Mesendoderm (in vitro differentiated cells): ENCODE measurements at regions not wholly inside any gene's neighbourhood (a gene's known extent, or its start where the extent isn't known, plus 50 kb on each side); places are given as distances from the start of the nearest gene placed in this dataset.

Experiments used
- DNase-seq: peaks from one replicate; pipeline ENCODE4 v3.0.0; 2013
- H2AK5ac ChIP-seq: 2 replicates; pipeline ENCODE4 v1.6.1; 2013; ENCODE audit warnings: low read length, inconsistent platforms
- H2BK120ac ChIP-seq: 2 replicates; pipeline ENCODE4 v1.6.1; 2013; ENCODE audit warnings: low read depth, mild to moderate bottlenecking, low read length, moderate library complexity, mixed read lengths
- H2BK15ac ChIP-seq: replicated peaks from 2 replicates; pipeline ENCODE4 v1.6.1; 2013; ENCODE audit warnings: low read depth, mild to moderate bottlenecking, moderate library complexity
- H2BK5ac ChIP-seq: 2 replicates; pipeline ENCODE4 v1.6.1; 2013; ENCODE audit warnings: low read length, inconsistent platforms
- H3K18ac ChIP-seq: 2 replicates; pipeline ENCODE4 v1.6.1; 2013; ENCODE audit warnings: mild to moderate bottlenecking, low read length, mixed read lengths
- H3K23ac ChIP-seq: one replicate; pipeline ENCODE4 v1.6.1; 2013; ENCODE audit warnings: low read length
- H3K27ac ChIP-seq: 2 replicates; pipeline ENCODE4 v1.5.1; 2013; ENCODE audit warnings: low read depth, mild to moderate bottlenecking, inconsistent platforms, low read length, moderate library complexity
- H3K27me3 ChIP-seq: 2 replicates; pipeline ENCODE4 v1.6.1; 2013; ENCODE audit warnings: low read length, control low read depth, mild to moderate bottlenecking, inconsistent platforms; ENCODE audit not compliant: insufficient read depth, poor library complexity
- H3K36me3 ChIP-seq: 2 replicates; pipeline ENCODE4 v1.6.1; 2013; ENCODE audit warnings: low read length, inconsistent platforms; ENCODE audit not compliant: control insufficient read depth, insufficient read depth
- H3K4ac ChIP-seq: one replicate; pipeline ENCODE4 v1.6.1; 2013; ENCODE audit warnings: low read depth, mild to moderate bottlenecking, low read length, moderate library complexity
- H3K4me1 ChIP-seq: 2 replicates; pipeline ENCODE4 v1.6.1; 2013; ENCODE audit warnings: low read depth, low read length, inconsistent platforms; ENCODE audit not compliant: control insufficient read depth
- H3K4me2 ChIP-seq: 2 replicates; pipeline ENCODE4 v1.6.1; 2013; ENCODE audit warnings: low read length
- H3K4me3 ChIP-seq: 2 replicates; pipeline ENCODE4 v1.5.1; 2013; ENCODE audit warnings: mild to moderate bottlenecking, low read length
- H3K56ac ChIP-seq: one replicate; pipeline ENCODE4 v1.6.1; 2013; ENCODE audit warnings: low read length
- H3K79me1 ChIP-seq: 2 replicates; pipeline ENCODE4 v1.6.1; 2013; ENCODE audit warnings: low read length, inconsistent platforms
- H3K79me2 ChIP-seq: 2 replicates; pipeline ENCODE4 v1.6.1; 2013; ENCODE audit warnings: mild to moderate bottlenecking, low read length; ENCODE audit not compliant: control insufficient read depth, insufficient read depth
- H3K9ac ChIP-seq: 2 replicates; pipeline ENCODE4 v1.6.1; 2013; ENCODE audit warnings: low read length, inconsistent platforms
- H4K5ac ChIP-seq: one replicate; pipeline ENCODE4 v1.6.1; 2013; ENCODE audit warnings: low read length
- H4K8ac ChIP-seq: one replicate; pipeline ENCODE4 v1.6.1; 2013; ENCODE audit warnings: low read depth, mild to moderate bottlenecking, control low read depth, low read length, moderate library complexity
- WGBS: extraction: QIAGEN DNeasy Blood & Tissue Kit; methylation state at CpG from one replicate; pipeline ENCODE4 v1.1.7; 2013; ENCODE audit warnings: low lambda C conversion rate, missing lambda C conversion rate; ENCODE audit not compliant: insufficient coverage; ENCODE audit errors: extremely low coverage; 5-methylcytosine and 5-hydroxymethylcytosine counted together

DNA sequence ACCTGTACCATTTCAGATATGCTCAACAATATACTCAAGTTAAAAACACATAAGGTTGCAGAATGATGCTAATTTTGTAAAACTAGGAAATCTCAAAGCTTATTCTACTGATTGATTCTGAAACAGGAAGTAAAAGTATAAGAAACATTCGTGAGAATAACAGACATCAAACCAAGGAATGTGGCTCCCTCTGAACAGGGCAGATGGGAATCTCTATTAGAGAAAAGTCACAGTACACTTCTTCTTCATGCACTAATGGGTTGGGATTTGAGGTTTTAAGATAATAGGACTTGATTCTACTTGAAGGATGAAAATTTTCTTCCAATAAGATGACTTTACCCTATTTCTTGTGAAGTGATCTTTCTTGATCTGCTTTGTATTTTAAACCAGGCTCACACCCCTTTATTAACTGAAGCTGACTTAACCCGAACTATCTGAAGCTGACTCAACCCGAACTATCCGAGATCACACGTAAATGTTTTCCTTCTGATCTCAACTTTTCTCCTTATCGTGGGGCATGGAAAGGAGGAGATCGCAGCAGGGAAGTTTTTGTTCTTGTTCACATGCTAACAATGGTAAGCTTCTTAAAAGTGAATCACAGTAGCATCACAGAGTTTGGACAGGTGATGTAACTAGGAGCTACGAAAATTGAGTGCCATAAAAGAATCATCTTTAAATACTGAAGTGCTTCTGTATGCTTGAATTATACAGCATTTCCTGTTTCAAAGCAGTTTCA is 363.1 kb upstream of the ZFP42 start:
- no peak overlapping the region for H4K5ac ChIP-seq
- no peak overlapping the region for H3K56ac ChIP-seq
- no peak overlapping the region for H3K4me3 ChIP-seq
- H3K18ac ChIP-seq: no peak overlapping the region
- no peak overlapping the region for H2BK15ac ChIP-seq
- no peaks in the 10 kb centered on the region for H3K27me3 ChIP-seq
- H3K4ac ChIP-seq: no peak overlapping the region
- H2BK120ac ChIP-seq: no peak overlapping the region
- no peaks in the 10 kb centered on the region for H3K79me1 ChIP-seq
- H3K4me2 ChIP-seq: no peak overlapping the region
- H3K4me1 ChIP-seq: peaks cover 2% of the 10 kb centered on the region
- H3K36me3 ChIP-seq: no peaks in the 10 kb centered on the region
- H2BK5ac ChIP-seq: no peak overlapping the region
- no peak overlapping the region for H3K9ac ChIP-seq
- H3K27ac ChIP-seq: no peak overlapping the region
- no CpG with 5 or more reads among the region's 8 CpGs for WGBS
- no peak overlapping the region for H3K23ac ChIP-seq
- H3K79me2 ChIP-seq: no peaks in the 10 kb centered on the region
- H2AK5ac ChIP-seq: no peak overlapping the region
- DNase-seq: peak; percentile 31
- H4K8ac ChIP-seq: no peak overlapping the region

DNA sequence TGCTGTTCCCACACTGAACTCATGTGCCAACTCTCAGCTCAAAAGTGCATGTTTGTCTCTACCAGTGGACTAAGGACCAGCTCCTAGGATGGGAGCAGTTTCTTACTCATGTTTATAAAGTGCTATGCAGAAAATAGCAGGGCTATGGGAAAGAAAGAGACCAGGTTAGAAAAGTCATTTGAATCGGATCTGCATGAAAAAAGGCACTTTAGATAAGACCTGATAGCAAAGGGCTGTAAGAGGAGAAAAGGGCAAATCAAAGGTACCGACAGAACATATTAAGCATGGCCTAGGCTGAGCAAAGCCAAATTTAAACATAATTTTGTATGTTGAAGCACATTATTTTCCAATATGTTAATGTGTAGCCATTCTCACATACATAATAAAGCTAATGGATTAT is 362.3 kb upstream of the ZFP42 start:
- Histone ChIP-seq H3K18ac (no peak overlapping the region), H3K56ac (no peak overlapping the region), H2BK5ac (no peak overlapping the region), H3K79me2 (no peaks in the 10 kb centered on the region), H4K8ac (no peak overlapping the region), H3K4ac (no peak overlapping the region), H3K4me1 (peaks cover 2% of the 10 kb centered on the region), H3K36me3 (no peaks in the 10 kb centered on the region), H2BK120ac (no peak overlapping the region), H4K5ac (no peak overlapping the region), H2AK5ac (no peak overlapping the region), H3K27me3 (no peaks in the 10 kb centered on the region), H3K4me3 (no peak overlapping the region), H3K23ac (no peak overlapping the region), H3K27ac (no peak overlapping the region), H3K4me2 (no peak overlapping the region), H3K79me1 (no peaks in the 10 kb centered on the region), H3K9ac (no peak overlapping the region), H2BK15ac (no peak overlapping the region)
- peak; percentile 37 for DNase-seq
- no CpG with 5 or more reads among the region's 2 CpGs for WGBS

DNA sequence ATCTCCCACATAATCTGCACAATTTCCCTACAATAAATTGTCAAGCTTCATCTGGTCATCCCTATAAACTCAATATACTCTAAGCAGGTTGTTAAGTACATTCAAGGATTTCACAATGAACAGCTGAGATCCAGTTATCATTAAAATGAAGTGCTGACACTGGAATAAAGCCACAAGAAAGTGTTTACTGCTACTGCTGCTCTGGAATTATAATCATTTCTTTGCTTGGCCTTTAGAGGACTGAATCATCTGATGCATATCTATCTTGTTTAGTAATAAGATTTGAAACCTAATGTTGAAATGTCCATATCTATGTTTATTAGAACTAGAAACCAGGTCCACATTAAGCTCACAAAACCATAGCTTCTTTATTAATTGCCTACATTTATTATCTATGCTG is 338.6 kb upstream of the ZFP42 start:
- Histone ChIP-seq H3K79me1 (no peaks in the 10 kb centered on the region), H3K4me3 (no peak overlapping the region), H3K18ac (no peak overlapping the region), H3K27me3 (no peaks in the 10 kb centered on the region), H2BK120ac (no peak overlapping the region), H3K4me1 (no peaks in the 10 kb centered on the region), H2AK5ac (no peak overlapping the region), H3K56ac (no peak overlapping the region), H4K8ac (no peak overlapping the region), H3K23ac (no peak overlapping the region), H3K4me2 (no peak overlapping the region), H3K36me3 (no peaks in the 10 kb centered on the region), H3K4ac (no peak overlapping the region), H2BK5ac (no peak overlapping the region), H3K27ac (no peak overlapping the region), H3K79me2 (no peaks in the 10 kb centered on the region), H3K9ac (no peak overlapping the region), H2BK15ac (no peak overlapping the region), H4K5ac (no peak overlapping the region)
- no peak for DNase-seq

DNA sequence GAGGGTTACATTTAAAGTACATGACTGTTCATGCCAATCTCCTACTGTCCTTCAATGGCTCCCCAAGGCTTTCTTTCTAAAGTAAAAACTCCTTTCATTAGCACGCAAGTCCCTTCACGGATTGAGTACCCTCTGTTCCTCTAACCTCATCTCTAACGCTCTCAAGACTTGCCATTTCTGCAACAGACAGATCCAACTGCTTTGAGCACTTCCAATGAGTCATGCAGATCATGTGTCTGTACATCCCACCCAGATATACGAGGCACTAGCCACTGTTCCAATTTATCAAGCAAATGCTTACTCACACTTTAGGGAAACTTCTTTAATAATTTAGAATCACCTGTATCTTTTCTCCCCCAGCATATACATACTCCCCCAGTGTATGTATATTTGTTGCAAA is 332.5 kb upstream of the ZFP42 start:
- no peak overlapping the region for H3K23ac ChIP-seq
- no peak overlapping the region for H2BK15ac ChIP-seq
- DNase-seq: no peak
- H4K8ac ChIP-seq: no peak overlapping the region
- WGBS: no CpG with 5 or more reads among the region's 4 CpGs
- H2BK5ac ChIP-seq: no peak overlapping the region
- no peak overlapping the region for H3K4ac ChIP-seq
- H3K4me3 ChIP-seq: no peak overlapping the region
- H2AK5ac ChIP-seq: no peak overlapping the region
- H2BK120ac ChIP-seq: peak overlapping the region; percentile 78
- no peaks in the 10 kb centered on the region for H3K36me3 ChIP-seq
- no peaks in the 10 kb centered on the region for H3K4me1 ChIP-seq
- H3K18ac ChIP-seq: no peak overlapping the region
- no peak overlapping the region for H4K5ac ChIP-seq
- no peak overlapping the region for H3K27ac ChIP-seq
- no peaks in the 10 kb centered on the region for H3K79me1 ChIP-seq
- no peaks in the 10 kb centered on the region for H3K27me3 ChIP-seq
- H3K79me2 ChIP-seq: no peaks in the 10 kb centered on the region
- no peak overlapping the region for H3K9ac ChIP-seq
- H3K56ac ChIP-seq: no peak overlapping the region
- no peak overlapping the region for H3K4me2 ChIP-seq

DNA sequence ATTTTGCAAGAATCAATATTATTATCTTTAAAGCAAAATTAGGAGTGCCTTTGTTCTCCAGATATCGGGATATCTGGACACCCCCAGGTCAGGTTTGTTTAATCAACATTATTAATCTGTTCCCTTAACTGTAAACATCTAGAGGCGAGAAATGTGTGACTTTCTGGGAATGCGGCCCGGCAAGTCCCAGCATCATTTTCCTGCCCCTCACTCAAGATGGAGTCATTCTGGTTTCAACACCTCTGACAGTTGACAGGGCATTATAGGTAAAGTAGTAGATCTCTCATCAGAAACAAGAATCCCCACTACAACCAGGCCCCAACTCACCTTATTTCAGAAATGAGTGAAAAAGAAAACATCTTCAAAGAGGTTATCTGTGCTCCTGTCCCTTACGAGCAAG is 331.6 kb upstream of the ZFP42 start:
- peak; percentile 60 for DNase-seq
- Histone ChIP-seq H3K4me2 (no peak overlapping the region), H2AK5ac (no peak overlapping the region), H3K79me2 (no peaks in the 10 kb centered on the region), H3K27me3 (no peaks in the 10 kb centered on the region), H4K5ac (no peak overlapping the region), H3K27ac (no peak overlapping the region), H3K4ac (no peak overlapping the region), H2BK120ac (no peak overlapping the region), H3K79me1 (no peaks in the 10 kb centered on the region), H3K36me3 (no peaks in the 10 kb centered on the region), H3K23ac (no peak overlapping the region), H3K9ac (no peak overlapping the region), H2BK15ac (no peak overlapping the region), H3K18ac (no peak overlapping the region), H2BK5ac (no peak overlapping the region), H3K4me3 (no peak overlapping the region), H4K8ac (no peak overlapping the region), H3K4me1 (no peaks in the 10 kb centered on the region), H3K56ac (no peak overlapping the region)
- no CpG with 5 or more reads among the region's 5 CpGs for WGBS

DNA sequence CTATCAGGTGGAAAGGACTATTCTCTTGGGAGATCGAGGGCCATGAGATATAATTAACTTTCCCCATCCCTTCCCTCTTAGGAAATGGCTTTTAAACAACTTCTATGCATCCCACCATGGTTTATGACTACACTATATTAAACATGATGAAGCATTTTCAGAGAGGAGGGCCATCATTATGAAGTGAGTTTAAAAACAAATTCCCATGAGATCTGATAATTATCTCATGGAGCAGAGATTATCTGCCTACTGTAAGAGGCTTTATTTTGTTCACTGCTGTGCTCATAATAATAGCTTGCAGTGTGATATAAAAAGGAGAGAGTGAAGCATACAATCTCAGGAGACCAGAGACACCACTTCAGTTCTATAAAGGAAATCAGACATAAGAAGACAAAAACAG is 330.5 kb upstream of the ZFP42 start:
- Histone ChIP-seq H3K4me2 (no peak overlapping the region), H3K27ac (no peak overlapping the region)
- WGBS: no CpG with 5 or more reads among the region's 1 CpG

More for the DNA sequence above, 330.5 kb upstream of the ZFP42 start:
- H3K4ac ChIP-seq: no peak overlapping the region
- H3K56ac ChIP-seq: no peak overlapping the region
- H2BK5ac ChIP-seq: no peak overlapping the region
- no peaks in the 10 kb centered on the region for H3K27me3 ChIP-seq
- no peak overlapping the region for H3K9ac ChIP-seq
- H4K5ac ChIP-seq: no peak overlapping the region
- no peak overlapping the region for H2AK5ac ChIP-seq
- H2BK120ac ChIP-seq: no peak overlapping the region
- H3K18ac ChIP-seq: no peak overlapping the region
- H3K79me2 ChIP-seq: no peaks in the 10 kb centered on the region
- H3K4me1 ChIP-seq: no peaks in the 10 kb centered on the region
- H2BK15ac ChIP-seq: no peak overlapping the region
- no peak for DNase-seq
- H3K23ac ChIP-seq: no peak overlapping the region
- H4K8ac ChIP-seq: no peak overlapping the region
- H3K79me1 ChIP-seq: no peaks in the 10 kb centered on the region
- H3K36me3 ChIP-seq: no peaks in the 10 kb centered on the region
- H3K4me3 ChIP-seq: no peak overlapping the region
